MCF 10A (cell line): ENCODE measurements at regions not wholly inside any gene's neighbourhood (a gene's known extent, or its start where the extent isn't known, plus 50 kb on each side); places are given as distances from the start of the nearest gene placed in this dataset.

Experiments used
- BruUV-seq: library from RNA; stranded (reverse); fragments of 400-500 nt; replicated peaks from 2 replicates; lab custom pipeline; 2021; lab: Mats Ljungman, UMichigan
- CTCF ChIA-PET: fragments of 300-600 bp; sonication (Branson Sonifier 250); formaldehyde crosslinking; extraction: SDS; loops from one replicate; lab custom pipeline; 2021; ENCODE audit warnings: antibody characterized with exemption, inconsistent platforms; lab: Yijun Ruan, JAX
- POLR2A ChIA-PET: fragments of 300-600, 350-650 bp; sonication (Branson Sonifier 250); formaldehyde crosslinking; extraction: SDS; loops from one replicate; lab custom pipeline; 2020; ENCODE audit warnings: antibody characterized with exemption, inconsistent platforms; lab: Yijun Ruan, JAX
- DNase-seq: peaks from one replicate; pipeline ENCODE4 v3.0.0-alpha.2; 2018; ENCODE audit not compliant: unreplicated experiment
- H3K27ac Mint-ChIP-seq: one replicate; pipeline ENCODE4 v1.8.0; 2022; ENCODE audit warnings: mild to moderate bottlenecking, low read depth, mixed read lengths; ENCODE audit not compliant: unreplicated experiment
- H3K27me3 Mint-ChIP-seq: one replicate; pipeline ENCODE4 v1.8.0; 2022; ENCODE audit warnings: mixed read lengths; ENCODE audit not compliant: insufficient read depth, unreplicated experiment
- H3K36me3 Mint-ChIP-seq: one replicate; pipeline ENCODE4 v1.8.0; 2022; ENCODE audit warnings: mild to moderate bottlenecking, moderate library complexity, mixed read lengths; ENCODE audit not compliant: insufficient read depth, unreplicated experiment
- H3K4me1 Mint-ChIP-seq: one replicate; pipeline ENCODE4 v1.8.0; 2022; ENCODE audit warnings: mixed read lengths; ENCODE audit not compliant: insufficient read depth, unreplicated experiment
- H3K4me3 Mint-ChIP-seq: one replicate; pipeline ENCODE4 v1.8.0; 2022; ENCODE audit warnings: mild to moderate bottlenecking, moderate library complexity, mixed read lengths; ENCODE audit not compliant: unreplicated experiment
- H3K9me3 Mint-ChIP-seq: one replicate; pipeline ENCODE4 v1.8.0; 2022; ENCODE audit warnings: mixed read lengths; ENCODE audit not compliant: unreplicated experiment
- CTCF ChIP-seq: fragments of 200-600 bp; IDR thresholded peaks from one replicate; pipeline ENCODE4 v1.8.0; 2022; ENCODE audit warnings: antibody characterized with exemption, mild to moderate bottlenecking; ENCODE audit not compliant: unreplicated experiment
- intact Hi-C: fragments of 100-400 bp; cut with micrococcal nuclease; formaldehyde crosslinking; loops from 2 replicates; pipeline ENCODE4 v1.14.1; 2022

GRCh38 chr6:10112871-10113549 is 301.9 kb downstream of the TFAP2A start:
- TF ChIP-seq CTCF, result no peak
- no peaks in the 10 kb centered on the region for H3K9me3 Mint-ChIP-seq
- intact Hi-C loops, result no loop called here
- BruUV-seq, result no TSS peak
- DNase-seq, result no peak
- no peak overlapping the region for H3K4me3 Mint-ChIP-seq
- H3K4me1 Mint-ChIP-seq, result no peaks in the 10 kb centered on the region
- H3K27me3 Mint-ChIP-seq, result no peaks in the 10 kb centered on the region
- CTCF ChIA-PET, result interaction anchor here (0.9 kb wide), 1 partner anchor 26 kb away, joined by 3 read pairs; no protein-coding TSS in a partner anchor
- H3K36me3 Mint-ChIP-seq, result no peaks in the 10 kb centered on the region
- H3K27ac Mint-ChIP-seq, result no peak overlapping the region
- POLR2A ChIA-PET, result no interaction called here

GRCh38 chr6:10111975-10112374 is 302.9 kb downstream of the TFAP2A start:
- Mint-ChIP-seq H3K9me3 (no peaks in the 10 kb centered on the region), H3K27me3 (no peaks in the 10 kb centered on the region), H3K36me3 (no peaks in the 10 kb centered on the region), H3K4me3 (no peak overlapping the region), H3K27ac (no peak overlapping the region), H3K4me1 (no peaks in the 10 kb centered on the region)
- POLR2A ChIA-PET, result interaction anchor here (1.3 kb wide), 1 partner anchor 13 kb away, joined by 4 read pairs; no protein-coding TSS in a partner anchor
- BruUV-seq, result no TSS peak
- no peak for DNase-seq
- TF ChIP-seq CTCF, result no peak
- intact Hi-C loops, result no loop called here
- CTCF ChIA-PET, result interaction anchor here (0.6 kb wide), 1 partner anchor 10 kb away, joined by 4 read pairs; no protein-coding TSS in a partner anchor

GRCh38 chr6:10101551-10102252 is 313.2 kb downstream of the TFAP2A start:
- DNase-seq, result no peak
- CTCF ChIA-PET, result interaction anchor here (0.6 to 0.7 kb wide), 2 partner anchors 10 to 261 kb away, joined by 3 to 4 read pairs; no protein-coding TSS in a partner anchor
- intact Hi-C loops, result no loop called here
- H3K27ac Mint-ChIP-seq, result no peak overlapping the region
- BruUV-seq, result no TSS peak
- H3K4me3 Mint-ChIP-seq, result no peak overlapping the region
- POLR2A ChIA-PET, result no interaction called here
- H3K36me3 Mint-ChIP-seq, result no peaks in the 10 kb centered on the region
- H3K9me3 Mint-ChIP-seq, result no peaks in the 10 kb centered on the region
- H3K4me1 Mint-ChIP-seq, result peaks cover 17% of the 10 kb centered on the region
- TF ChIP-seq CTCF, result no peak
- H3K27me3 Mint-ChIP-seq, result no peaks in the 10 kb centered on the region

- H3K4me3 Mint-ChIP-seq, result peak overlapping the region; percentile 54
These were observed 315.2 kb downstream of the TFAP2A start for GRCh38 chr6:10099529-10100140.

More at GRCh38 chr6:10099529-10100140, 315.2 kb downstream of the TFAP2A start:
- no peak for DNase-seq
- no peak for TF ChIP-seq CTCF
- ChIA-PET CTCF (interaction anchor here (0.6 to 0.7 kb wide), 2 partner anchors 301 to 1115 kb away, joined by 3 to 4 read pairs; no protein-coding TSS in a partner anchor), POLR2A (interaction anchor here (0.7 kb wide), 2 partner anchors 315 to 355 kb away, joined by 3 to 7 read pairs; partner anchors contain the start of gene TFAP2A)
- H3K27ac Mint-ChIP-seq, result no peak overlapping the region
- H3K36me3 Mint-ChIP-seq, result no peaks in the 10 kb centered on the region
- BruUV-seq, result no TSS peak
- H3K4me1 Mint-ChIP-seq, result peaks cover 17% of the 10 kb centered on the region
- H3K27me3 Mint-ChIP-seq, result no peaks in the 10 kb centered on the region
- no peaks in the 10 kb centered on the region for H3K9me3 Mint-ChIP-seq
- intact Hi-C loops, result no loop called here
